Stimulated activated CD4-positive, alpha-beta T cell treated with anti-CD3 and anti-CD28 coated beads, TNF-alpha, amount 100 ng/mL, for 4 hours (primary cell): ENCODE measurements at regions not wholly inside any gene's neighbourhood (a gene's known extent, or its start where the extent isn't known, plus 50 kb on each side); places are given as distances from the start of the nearest gene placed in this dataset.

ENCODE experiments used
- DNase-seq, 3 experiments: peaks; one replicate each; pipeline ENCODE4 v3.0.0-alpha.2; 2020; ENCODE audit warnings: low read depth in 3 of 3

DNA sequence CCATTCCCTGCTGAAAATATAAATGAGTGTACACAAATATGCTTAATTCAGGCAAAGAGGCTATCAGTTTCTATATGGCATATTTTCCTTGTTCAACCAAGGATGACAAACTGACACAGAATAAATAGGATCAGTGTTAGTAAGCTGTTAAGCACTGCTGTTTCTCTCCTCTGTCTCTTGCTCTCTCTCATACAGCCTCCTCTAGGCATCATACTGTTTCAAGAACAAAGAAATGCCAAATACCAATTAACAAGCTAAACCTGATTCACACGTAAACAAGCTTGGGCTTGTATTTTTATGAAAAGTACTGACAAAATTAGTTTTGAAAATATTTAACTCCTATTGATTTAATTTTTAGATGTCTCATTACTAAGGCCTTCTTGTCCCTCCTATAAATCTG lies 1027.2 kb upstream of the ACVR2A start:
- DNase-seq, result no peak

DNA sequence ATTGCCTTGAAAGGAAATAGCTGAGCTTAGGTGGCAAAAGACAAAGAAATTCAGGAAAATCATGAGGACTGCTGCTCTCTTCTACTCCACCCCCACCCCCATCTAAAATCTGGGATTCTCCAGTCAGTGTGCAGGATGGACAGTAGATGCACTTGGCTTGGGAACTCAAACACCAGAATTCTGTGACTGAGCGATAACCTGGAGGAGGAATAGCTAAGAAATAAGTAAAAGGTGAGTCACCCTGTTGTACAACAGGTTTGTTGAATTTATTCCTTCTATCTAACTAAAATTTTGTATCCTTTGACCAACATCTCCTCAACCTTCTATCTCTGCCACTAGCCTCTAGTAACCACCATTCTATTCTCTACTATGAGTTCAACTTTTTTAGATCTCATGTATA lies 1029.9 kb upstream of the ACVR2A start:
- no peak for DNase-seq

DNA sequence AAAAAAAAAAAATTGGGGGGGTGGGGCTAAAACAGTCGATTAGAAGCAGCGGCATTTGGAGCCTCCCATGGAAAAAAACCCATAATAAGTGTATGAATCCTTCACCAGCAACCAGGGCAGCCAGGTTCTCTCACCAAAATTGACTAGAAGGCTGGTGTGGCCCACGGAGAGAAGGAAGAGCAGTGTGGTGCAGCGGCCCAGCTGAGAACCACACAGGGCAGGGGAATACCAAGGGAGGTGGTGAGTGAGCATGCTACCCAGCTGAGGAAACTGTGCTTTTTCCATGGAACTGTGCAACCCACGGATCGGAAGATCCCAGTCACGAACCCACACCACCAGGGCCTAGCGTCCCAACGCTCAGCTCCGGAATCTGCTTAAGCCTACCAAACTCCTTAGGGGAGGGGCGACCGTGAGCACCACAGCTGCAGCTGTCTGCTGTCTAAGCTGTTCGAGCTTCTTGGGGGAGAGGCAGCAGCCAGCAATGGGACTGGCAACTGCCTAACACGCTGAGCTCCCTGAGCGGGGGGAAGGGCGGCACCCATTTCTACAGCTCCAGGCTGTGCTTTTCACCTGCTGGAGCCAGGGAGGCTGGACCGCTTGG lies 1037.2 kb upstream of the ACVR2A start:
- DNase-seq, result no peak

DNA sequence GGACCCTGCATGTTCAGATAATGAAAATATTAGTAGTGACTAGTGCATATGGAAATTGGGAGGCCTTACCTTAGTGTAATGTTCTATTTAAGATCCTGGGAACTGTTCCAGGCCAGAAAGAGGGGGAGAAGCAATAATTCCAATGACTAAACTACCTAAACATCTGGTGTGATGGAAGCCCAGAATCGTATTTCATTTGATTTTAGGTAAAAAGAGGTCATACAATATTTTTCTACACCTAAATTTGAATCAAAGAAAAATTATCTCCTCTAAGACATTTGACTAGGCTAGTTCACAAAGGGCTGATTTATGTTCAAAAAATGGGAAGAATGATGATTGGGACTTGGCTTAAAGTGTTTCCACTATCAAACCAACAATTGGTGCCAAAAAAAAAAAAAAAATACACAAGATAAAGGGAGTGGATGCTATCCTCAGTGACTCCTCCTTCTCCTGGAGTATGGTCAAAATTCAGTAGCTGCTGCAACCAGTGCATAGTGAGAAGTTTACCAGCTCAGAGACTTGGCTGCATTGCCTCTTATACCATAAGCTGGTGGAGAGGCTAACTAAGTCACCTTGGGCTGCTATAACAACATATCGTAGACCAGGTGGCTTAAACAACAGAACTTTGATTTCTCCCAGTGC lies 1038.3 kb upstream of the ACVR2A start:
- no peak for DNase-seq

DNA sequence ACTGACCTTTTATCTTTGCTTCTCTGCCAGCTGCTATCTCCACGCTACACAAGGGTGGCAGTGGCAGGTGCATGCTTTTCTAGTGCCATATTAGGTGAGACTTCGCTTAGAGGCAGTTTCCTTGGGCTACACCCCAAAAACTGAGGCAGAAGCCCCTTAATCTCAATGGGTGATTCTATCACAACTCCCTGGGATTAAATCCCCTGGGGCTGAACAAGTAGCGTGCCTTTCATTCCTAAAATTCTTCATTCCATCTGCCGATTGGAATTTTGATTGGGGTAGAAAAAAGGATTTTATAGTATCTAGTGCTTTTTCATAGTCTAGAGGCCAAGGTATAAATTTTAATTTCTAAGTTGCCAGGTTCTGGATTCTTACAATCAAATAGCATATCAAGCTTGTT lies 1040.5 kb upstream of the ACVR2A start:
- no peak for DNase-seq

DNA sequence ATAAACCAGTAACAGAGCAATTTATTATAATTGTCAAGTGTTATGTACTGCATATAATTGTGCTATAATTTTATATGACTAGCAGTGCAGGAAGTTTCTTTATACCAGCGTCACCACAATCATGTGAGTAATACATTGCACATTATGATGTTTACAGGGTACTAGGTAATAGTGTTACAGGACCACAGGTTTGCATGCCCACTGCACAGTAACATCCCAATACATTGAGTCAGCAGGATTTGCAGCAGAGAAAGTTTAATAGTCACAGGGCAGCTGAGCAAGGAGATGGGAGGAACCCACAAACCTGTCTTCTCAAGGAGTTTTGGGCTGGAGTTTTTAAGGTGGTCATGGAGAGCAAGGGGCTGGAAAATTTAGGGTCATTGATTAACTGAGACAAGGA lies 1042.9 kb upstream of the ACVR2A start:
- no peak for DNase-seq

DNA sequence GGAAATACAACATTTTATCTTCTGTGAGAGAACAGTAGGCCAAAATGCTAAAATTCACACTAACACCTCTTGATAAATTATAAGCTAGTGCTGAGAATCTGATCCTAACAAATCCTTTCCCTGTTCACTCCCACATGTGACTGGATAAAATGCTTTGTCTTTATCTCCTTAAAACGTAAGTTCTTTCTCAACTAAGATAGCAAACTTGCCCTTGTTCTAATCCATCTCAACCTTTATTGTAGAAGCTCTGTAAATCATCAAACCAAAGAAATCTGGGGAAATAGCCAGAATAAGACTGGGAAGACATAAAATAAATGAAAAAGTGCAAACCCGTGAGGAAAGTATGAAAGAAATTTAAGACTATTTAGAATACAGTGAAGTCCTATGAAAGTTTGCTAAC lies 1058.4 kb upstream of the ACVR2A start:
- DNase-seq, result no peak

DNA sequence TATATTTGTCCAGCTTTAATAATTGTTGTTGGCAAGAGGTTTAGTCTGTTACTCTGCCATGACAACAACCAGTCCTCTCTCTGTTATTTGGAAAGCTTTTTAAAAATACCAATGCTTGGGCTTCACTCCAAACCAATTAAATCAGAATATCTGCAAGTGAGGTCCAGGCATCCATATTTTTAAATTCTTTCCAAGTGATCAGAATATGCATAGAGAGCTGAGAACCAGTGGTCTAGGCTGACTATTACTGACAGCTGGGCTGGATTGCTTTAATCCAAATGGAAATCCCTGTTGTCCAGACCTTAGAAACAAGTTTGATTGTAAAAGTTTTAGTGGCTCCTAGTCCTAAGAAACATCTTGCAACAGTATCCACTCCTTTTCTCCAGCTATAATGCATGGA lies 1059.7 kb upstream of the ACVR2A start:
- no peak for DNase-seq

DNA sequence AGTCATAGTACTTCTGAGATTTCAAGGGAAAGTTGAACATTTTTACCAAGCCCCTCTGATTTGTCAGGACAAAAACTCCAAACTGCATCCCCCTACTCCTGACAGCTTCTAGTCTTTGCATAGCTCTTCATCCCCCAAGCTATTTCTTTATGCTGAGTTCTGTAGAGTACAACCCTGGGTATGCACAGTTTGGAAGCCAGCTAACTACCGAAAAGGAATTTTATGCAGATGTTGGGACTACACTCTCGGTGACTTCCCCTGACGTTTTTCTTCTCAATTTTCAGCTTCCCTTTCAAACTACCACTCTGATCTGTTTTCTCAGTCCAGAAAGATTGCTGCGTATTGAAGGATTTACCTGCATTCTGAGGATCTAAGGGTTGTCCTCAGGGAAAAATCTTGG lies 1060.2 kb upstream of the ACVR2A start:
- DNase-seq, result no peak

DNA sequence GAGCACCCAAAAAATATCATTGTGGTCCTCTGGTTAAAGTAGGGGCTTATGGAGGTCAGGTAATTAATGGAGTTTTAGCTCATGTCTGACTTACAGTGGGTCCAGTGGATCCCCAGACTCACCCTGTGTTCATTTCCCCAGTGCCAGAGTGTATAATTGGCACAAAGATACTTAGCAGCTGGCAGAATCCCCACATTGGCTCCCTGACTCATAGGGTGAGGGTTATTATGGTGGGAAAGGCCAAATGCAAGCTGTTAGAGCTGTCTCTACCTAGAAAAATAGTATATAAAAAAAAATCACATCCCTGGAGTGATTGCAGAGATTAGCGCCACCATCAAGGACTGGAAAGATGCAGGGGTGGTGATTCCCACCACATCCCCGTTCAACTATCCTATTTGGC lies 1067.6 kb upstream of the ACVR2A start:
- no peak for DNase-seq

DNA sequence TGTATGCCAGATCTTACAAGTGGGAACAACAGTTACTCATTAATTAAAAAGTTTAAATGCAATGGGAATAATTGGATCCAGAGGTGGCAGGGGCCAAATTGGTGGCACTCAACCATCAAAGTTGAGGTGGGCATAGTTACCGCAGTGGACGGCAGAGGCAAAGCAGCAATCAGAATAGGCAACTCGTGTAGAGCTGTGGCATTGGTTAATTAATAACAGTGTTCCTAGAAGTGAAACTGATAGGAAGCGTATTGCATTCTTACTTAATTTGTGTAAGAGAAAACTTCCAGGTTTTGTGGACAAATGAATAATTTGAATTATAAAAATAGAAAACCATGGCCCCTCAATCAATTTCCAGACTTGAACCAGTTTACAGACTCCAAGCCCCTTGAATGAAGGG lies 1068.2 kb upstream of the ACVR2A start:
- no peak for DNase-seq

DNA sequence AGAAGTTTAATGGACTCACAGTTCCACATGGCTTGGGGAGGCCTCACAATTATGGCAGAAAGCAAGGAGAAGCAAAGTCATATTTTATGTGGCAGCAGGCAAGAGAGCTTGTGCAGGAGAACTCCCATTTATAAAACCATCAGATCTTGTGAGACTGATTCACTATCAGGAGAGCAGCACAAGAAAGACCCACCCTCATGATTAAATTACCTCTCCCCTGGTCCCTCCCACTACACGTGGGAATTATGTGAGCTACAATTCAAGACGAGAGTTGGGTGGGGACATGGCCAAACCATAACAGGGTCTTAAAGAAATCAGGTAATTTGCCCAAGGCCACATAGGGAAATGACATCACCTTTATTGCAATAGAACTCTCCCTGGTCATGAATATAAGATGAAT lies 1073.3 kb upstream of the ACVR2A start:
- DNase-seq, result no peak

DNA sequence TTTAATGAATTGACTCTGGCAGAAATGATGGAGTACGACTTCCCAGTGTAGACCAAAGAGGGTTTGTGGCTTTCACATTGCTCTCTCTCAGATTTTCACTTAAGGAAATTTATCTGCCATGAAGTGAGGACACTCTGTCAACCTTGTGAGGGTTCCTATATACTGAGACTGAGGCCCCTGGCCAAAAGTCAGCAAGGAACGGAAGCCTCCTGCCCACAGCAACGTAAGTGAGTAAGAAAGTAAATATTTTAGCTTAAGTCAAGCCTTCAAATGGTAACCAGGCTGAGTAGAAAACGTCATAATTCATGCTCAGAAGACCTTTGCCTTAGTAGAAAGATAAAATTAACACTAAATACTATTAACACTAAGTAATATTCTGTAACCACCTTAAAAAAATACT lies 1080.5 kb upstream of the ACVR2A start:
- no peak for DNase-seq

DNA sequence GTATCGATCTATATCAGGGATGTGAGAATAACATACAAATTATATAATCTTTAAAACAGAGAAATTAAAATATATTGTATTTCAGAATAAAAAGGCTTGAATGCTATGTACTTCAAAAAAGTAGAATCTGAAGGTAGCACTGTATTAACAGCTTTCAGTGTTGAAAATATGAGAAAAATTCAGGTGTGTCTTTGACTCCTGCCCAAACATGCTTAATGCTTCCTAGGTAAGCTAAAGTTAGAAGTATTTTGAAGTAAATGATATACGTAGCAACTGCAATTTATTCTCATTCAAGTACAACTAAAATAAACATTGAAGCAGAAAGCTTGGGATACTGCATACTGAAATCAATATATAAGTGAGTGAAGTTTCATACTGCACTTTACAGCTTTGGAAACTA lies 1082.0 kb upstream of the ACVR2A start:
- no peak for DNase-seq

DNA sequence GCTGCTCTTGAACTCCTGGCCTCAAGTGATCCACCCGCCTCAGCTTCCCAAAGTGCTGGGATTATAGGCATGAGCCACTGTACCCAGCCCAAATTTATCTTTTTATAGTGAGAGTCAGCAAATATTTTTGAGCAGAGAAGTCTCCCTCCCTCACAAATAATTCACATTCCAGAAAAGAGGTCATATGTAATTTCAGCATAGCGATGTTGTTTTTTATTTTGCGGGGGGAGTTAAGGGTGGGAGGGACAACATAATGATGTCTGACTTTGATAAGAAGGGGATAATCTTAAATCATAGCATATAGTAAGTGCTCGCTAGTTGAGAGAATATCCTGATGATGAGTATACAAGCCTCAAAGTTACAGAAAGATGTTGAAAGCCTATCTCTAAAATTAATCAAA lies 1090.2 kb upstream of the ACVR2A start:
- DNase-seq, result no peak

DNA sequence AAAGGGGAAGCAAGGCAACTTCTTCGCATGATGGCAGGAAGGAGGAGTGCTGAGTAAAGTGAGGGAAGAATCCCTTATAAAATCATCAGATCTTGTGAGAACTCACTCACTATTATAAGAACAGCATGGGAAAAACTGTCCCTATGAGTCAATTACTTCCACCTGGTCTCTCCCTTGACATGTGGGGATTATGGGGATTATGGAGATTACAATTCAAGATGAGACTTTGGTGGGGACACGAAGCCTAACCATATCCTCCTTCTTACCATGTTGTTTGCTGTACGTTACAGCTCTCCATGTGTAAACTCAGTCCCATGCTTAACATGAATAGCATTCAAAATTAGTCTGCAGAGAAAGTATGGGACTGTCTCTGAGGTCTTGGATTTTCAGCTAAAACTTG lies 1096.8 kb upstream of the ACVR2A start:
- no peak for DNase-seq

DNA sequence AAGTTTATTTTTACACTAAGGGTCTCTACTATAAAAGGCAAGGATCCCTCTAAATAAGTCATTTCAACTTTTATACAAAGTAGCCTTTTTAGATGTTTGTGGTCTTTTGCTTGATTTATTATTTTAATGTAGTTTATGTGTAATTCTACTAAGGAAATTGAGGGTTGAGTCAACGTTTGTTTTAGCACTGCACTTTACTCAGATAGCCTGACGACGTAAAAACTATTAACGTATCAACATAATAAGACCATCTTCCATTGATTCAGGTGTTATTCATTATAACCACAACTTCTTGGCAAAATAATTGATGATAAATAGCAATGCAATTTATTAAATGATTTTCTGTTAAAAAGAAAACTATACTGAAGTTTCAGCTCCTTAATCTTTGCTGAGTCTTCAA lies 1103.6 kb upstream of the ACVR2A start:
- no peak for DNase-seq

DNA sequence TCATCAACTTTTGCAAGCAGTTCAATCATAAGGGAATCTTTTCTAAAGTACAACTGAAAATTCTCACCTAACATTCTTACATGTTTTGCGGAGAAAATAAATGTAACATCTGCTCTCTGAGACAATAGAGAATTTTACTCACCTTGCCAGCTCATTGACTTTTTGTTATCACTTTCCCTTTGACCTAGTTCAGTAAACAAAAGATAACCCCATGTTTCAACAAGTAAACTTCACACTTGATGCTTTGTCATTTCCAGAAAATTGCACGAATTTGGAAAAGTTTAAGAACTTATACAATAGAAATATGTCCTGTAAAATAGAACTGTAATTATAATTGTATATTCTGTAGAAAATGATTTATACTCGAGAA lies 1110.0 kb upstream of the ACVR2A start:
- DNase-seq, result no peak

DNA sequence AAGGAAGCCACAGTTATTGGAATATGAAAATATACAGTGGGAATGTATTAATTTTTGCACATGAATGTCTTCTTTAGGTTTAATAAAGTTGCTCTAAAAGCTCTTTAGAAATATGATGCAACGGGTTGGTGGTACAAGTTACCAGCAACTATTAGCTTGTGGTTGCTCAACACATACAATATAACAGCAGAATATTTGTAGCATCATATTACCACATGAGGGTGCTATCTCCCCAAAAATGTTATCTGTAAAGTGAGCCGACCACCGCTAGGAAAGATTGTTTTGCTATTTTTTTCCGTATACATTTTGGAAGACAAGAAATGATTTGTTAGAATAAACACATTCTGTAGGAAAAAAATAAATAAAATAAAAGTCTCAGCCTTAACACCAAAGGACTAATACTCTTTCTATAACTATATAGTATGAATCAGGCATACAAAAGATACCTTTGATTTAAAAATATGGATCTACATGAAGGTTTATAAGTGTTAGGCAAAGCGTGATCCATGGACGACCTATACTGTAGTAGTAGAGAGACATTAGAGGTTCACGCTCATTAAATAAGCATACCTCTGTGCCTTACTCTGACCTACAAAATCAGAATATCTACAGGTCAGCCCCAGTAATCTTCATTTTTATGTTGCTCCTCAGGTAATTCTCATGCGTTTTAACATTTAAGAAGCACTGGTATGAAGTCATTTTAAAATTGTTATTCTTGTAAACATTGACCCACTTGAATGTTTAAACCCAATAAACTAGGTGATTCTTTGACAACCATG lies 1110.6 kb upstream of the ACVR2A start:
- DNase-seq, result no peak

DNA sequence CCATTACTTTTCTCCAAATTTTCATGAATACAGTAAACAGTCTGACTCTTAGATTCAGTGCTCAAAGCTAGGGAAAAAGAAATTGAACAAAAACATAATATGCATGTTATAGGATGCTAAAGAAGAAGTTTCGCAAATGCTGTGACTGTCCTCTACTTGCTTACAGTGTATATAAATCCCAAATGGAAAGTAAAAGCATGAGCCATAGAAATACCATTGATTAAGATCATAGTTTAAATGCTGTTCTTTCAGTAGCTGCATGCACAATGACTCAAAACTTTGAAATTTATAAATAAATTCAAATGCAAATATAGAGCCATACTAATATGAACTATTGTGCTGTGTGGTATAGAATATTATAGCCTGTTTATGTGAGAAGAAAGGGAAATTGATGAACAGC lies 1113.9 kb upstream of the ACVR2A start:
- DNase-seq, result no peak

DNA sequence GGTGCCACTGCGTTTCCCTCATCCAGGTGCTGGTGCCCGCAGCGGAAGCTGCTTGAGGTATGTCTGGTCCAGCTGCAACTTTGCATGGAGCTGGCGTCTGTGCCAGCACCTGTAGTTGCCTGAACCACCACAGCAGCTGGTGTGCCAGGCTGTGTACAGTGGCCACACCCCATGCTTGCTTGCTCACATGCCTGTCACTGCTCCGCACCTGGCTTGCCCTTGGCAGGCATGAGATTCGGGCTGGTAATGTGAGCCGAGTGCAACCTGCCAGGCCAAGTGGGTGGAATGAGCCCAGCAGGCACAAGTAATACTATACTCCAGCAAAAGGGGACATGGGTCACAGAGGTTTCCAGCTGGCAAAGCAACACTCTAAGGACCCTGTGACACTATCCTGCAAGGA lies 1123.3 kb upstream of the ACVR2A start:
- DNase-seq, result no peak

DNA sequence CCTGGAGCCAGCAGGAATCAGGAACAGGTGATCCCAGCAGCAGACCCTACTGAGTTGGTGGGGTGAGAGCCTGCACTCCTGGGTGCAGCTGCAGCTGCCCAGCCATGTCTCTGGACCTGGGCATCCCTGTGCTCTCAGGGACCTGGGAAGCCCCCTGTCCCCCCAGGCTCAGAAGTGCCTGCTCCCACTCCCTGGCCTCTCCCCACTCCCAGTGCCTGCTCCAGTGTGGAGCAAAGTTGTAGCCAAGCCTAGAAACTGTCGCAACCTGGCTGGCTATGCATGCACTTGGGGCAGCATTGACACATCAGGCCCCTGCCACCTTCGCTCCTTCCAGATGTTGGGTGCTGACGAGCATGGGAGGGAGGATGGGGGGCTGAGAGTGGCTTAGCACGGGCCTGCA lies 1124.7 kb upstream of the ACVR2A start:
- no peak for DNase-seq

DNA sequence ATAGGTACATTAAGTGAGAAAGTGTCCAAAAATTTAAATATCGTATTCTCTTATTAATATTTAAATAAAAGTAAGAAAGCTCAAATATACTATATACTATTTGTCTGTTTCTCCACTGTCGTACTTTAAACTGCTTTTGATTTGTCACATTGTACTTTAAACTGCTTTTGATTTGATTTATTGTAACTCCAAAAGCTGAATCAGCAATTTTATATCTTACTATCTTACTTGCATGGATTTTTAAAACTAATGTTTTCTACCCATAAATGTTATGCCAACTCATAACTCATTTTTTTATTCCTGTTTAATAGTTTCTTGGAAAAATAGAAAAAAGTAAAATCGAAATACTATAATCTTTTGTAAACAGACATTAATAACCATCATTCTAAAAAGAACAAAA lies 1128.2 kb upstream of the ACVR2A start:
- no peak for DNase-seq

DNA sequence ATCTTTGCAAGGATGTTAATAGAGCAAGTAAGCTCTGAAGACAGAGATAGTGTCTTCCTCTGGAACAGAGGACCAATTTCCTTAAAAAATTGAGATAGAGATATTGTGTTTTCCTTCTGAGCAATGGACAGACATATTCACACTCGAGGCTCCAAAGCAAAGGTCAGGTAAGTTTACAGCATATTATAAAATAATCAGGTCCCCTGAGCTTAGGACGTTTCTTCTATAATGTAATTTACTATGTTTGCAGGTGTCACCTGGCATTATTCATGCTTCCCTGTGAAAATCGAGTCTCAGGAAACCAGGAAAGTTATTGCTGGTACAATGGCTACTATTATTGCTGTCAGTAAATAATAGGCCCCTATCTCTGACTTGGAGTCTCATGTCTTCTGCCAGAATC lies 1135.8 kb upstream of the ACVR2A start:
- DNase-seq, result no peak
